CD14-positive monocyte (primary cell): ENCODE measurements at regions not wholly inside any gene's neighbourhood (a gene's known extent, or its start where the extent isn't known, plus 50 kb on each side); places are given as distances from the start of the nearest gene placed in this dataset.

Experiments used
- DNase-seq, 3 donors: peaks; one replicate each; pipeline ENCODE4 v3.0.0-alpha.2; 2011 to 2022
- H2AFZ ChIP-seq: 2 replicates; pipeline ENCODE4 v1.6.0; 2012; ENCODE audit warnings: mild to moderate bottlenecking, low read depth, low read length, inconsistent platforms; ENCODE audit not compliant: insufficient read depth, poor library complexity, severe bottlenecking
- H3K27ac ChIP-seq, 2 donors: 1 replicate in 1 of 2; 2 replicates in 1 of 2; pipeline ENCODE4 v1.5.1; 2012 to 2013; ENCODE audit warnings: low read length in 2 of 2, control low read depth in 1 of 2, inconsistent platforms in 1 of 2, low read depth in 1 of 2, mild to moderate bottlenecking in 1 of 2
- H3K27me3 ChIP-seq, 2 donors: one replicate each; pipeline versions ENCODE4 v1.6.0 to v1.6.1; 2011 to 2013; ENCODE audit warnings: low read length in 2 of 2; ENCODE audit not compliant: control insufficient read depth in 2 of 2, insufficient read depth in 2 of 2
- H3K36me3 ChIP-seq, 2 donors: replicated peaks in 1 of 2; 1 replicate in 1 of 2; 2 replicates in 1 of 2; pipeline versions ENCODE4 v1.5.1 to v1.6.1; 2012 to 2013; ENCODE audit warnings: low read length in 2 of 2, control low read depth in 1 of 2, inconsistent platforms in 1 of 2, mild to moderate bottlenecking in 1 of 2; ENCODE audit not compliant: insufficient read depth in 2 of 2, control insufficient read depth in 1 of 2
- H3K4me1 ChIP-seq, 2 donors: 1 replicate in 1 of 2; 2 replicates in 1 of 2; pipeline versions ENCODE4 v1.5.1 to v1.6.1; 2012 to 2013; ENCODE audit warnings: low read length in 2 of 2, control low read depth in 1 of 2, inconsistent platforms in 1 of 2, mild to moderate bottlenecking in 1 of 2, moderate library complexity in 1 of 2; ENCODE audit not compliant: insufficient read depth in 2 of 2, control insufficient read depth in 1 of 2
- H3K4me2 ChIP-seq: replicated peaks from 2 replicates; pipeline ENCODE3; 2012; ENCODE audit warnings: low read length, moderate library complexity, mild to moderate bottlenecking; ENCODE audit not compliant: poor library complexity, severe bottlenecking; ENCODE audit errors: extremely low read depth
- H3K4me3 ChIP-seq, 3 experiments: fragments of 200-600 bp in 1 of 3; sonication (generic) in 1 of 3; replicated peaks in 1 of 3; 1 replicate in 2 of 3; 2 replicates in 1 of 3; pipeline ENCODE4 v1.5.1; 2011 to 2013; ENCODE audit warnings: low read length in 3 of 3, mild to moderate bottlenecking in 3 of 3, control low read depth in 2 of 3, low read depth in 2 of 3, inconsistent platforms in 1 of 3, moderate library complexity in 1 of 3
- H3K79me2 ChIP-seq: 2 replicates; pipeline ENCODE4 v1.6.0; 2012; ENCODE audit warnings: mild to moderate bottlenecking, control low read depth, inconsistent platforms, low read length, moderate library complexity; ENCODE audit not compliant: insufficient read depth
- H3K9ac ChIP-seq: 2 replicates; pipeline ENCODE4 v1.6.0; 2017; ENCODE audit warnings: low read length, mild to moderate bottlenecking; ENCODE audit not compliant: insufficient read depth, poor library complexity, severe bottlenecking
- H3K9me3 ChIP-seq, 2 donors: replicated peaks in 1 of 2; 1 replicate in 1 of 2; 2 replicates in 1 of 2; pipeline versions ENCODE4 v1.5.1 to v1.6.1; 2012 to 2013; ENCODE audit warnings: low read length in 2 of 2, control low read depth in 1 of 2; ENCODE audit not compliant: control insufficient read depth in 1 of 2, insufficient read depth in 1 of 2
- H4K20me1 ChIP-seq: 2 replicates; pipeline ENCODE4 v1.6.0; 2012; ENCODE audit warnings: mild to moderate bottlenecking, low read length, control low read depth, moderate library complexity; ENCODE audit not compliant: insufficient read depth
- H3K27ac Mint-ChIP-seq, 7 donors: one replicate each; pipeline ENCODE4 v1.8.0; 2020; ENCODE audit warnings: mild to moderate bottlenecking in 7 of 7, mixed read lengths in 7 of 7, moderate library complexity in 6 of 7, inconsistent platforms in 2 of 7
- H3K27me3 Mint-ChIP-seq, 3 donors: one replicate each; pipeline ENCODE4 v1.8.0; 2021 to 2022; ENCODE audit warnings: low read depth in 3 of 3, mild to moderate bottlenecking in 3 of 3, mixed read lengths in 3 of 3, moderate library complexity in 3 of 3, inconsistent platforms in 1 of 3
- H3K36me3 Mint-ChIP-seq, 2 donors: one replicate each; pipeline ENCODE4 v1.8.0; 2020; ENCODE audit warnings: mixed read lengths in 2 of 2, inconsistent platforms in 1 of 2, mild to moderate bottlenecking in 1 of 2
- H3K4me1 Mint-ChIP-seq: one replicate; pipeline ENCODE4 v1.8.0; 2020; ENCODE audit warnings: mild to moderate bottlenecking, mixed read lengths
- H3K4me3 Mint-ChIP-seq, 2 donors: one replicate each; pipeline ENCODE4 v1.8.0; 2020; ENCODE audit warnings: mild to moderate bottlenecking in 2 of 2, mixed read lengths in 2 of 2, moderate library complexity in 1 of 2
- H3K9me3 Mint-ChIP-seq, 7 donors: one replicate each; pipeline ENCODE4 v1.8.0; 2020 to 2022; ENCODE audit warnings: mixed read lengths in 7 of 7, mild to moderate bottlenecking in 6 of 7, moderate library complexity in 6 of 7, inconsistent platforms in 2 of 7
- CTCF ChIP-seq: fragments of 200-600 bp; IDR thresholded peaks from one replicate; pipeline ENCODE4 v1.8.0; 2022; ENCODE audit warnings: antibody characterized with exemption, mild to moderate bottlenecking
- WGBS: methylation state at CpG from one replicate; pipeline ENCODE4 v1.1.5; 2013; ENCODE audit warnings: missing lambda C conversion rate; ENCODE audit not compliant: insufficient coverage; 5-methylcytosine and 5-hydroxymethylcytosine counted together
- intact Hi-C, 2 donors: fragments of 100-400 bp; cut with micrococcal nuclease; formaldehyde crosslinking; loops; one replicate each; pipeline versions ENCODE4 v1.15.0 to v1.15.1; 2023

- no peak overlapping the region for H3K27ac Mint-ChIP-seq
- no peak overlapping the region for H3K9ac ChIP-seq
- intact Hi-C loops: no loop called here
- peaks cover 0 to 3% (median 3%) of the 10 kb centered on the region in 3 donors for H3K27me3 Mint-ChIP-seq
- H3K4me3 Mint-ChIP-seq: no peak overlapping the region
- H2AFZ ChIP-seq: no peak overlapping the region
- no peaks in the 10 kb centered on the region for H3K4me1 Mint-ChIP-seq
- H3K36me3 Mint-ChIP-seq: no peaks in the 10 kb centered on the region
- TF ChIP-seq CTCF: no peak
- H4K20me1 ChIP-seq: no peaks in the 10 kb centered on the region
- H3K27ac ChIP-seq: no peak overlapping the region
- no peaks in the 10 kb centered on the region for H3K79me2 ChIP-seq
- 81% methylated on average over 5 of the region's 6 CpGs for WGBS
- no peaks in the 10 kb centered on the region for H3K27me3 ChIP-seq
- no peaks in the 10 kb centered on the region for H3K36me3 ChIP-seq
- H3K4me1 ChIP-seq: no peaks in the 10 kb centered on the region
- H3K4me2 ChIP-seq: no peak overlapping the region
- no peak for DNase-seq
- H3K4me3 ChIP-seq: no peak overlapping the region
- H3K9me3 ChIP-seq: peaks cover 0 to 5% of the 10 kb centered on the region in 2 donors
- H3K9me3 Mint-ChIP-seq: peaks cover 0 to 11% (median 4%) of the 10 kb centered on the region in 7 donors
Measured at GRCh38 chr10:131000244-131000643, 311.3 kb downstream of the TCERG1L start.

- no peak overlapping the region for H3K4me3 ChIP-seq
- H3K36me3 Mint-ChIP-seq: no peaks in the 10 kb centered on the region
- 85% methylated on average over 3 of the region's 4 CpGs for WGBS
- no peaks in the 10 kb centered on the region for H3K27me3 ChIP-seq
- H3K27ac Mint-ChIP-seq: no peak overlapping the region
- H3K4me1 ChIP-seq: no peaks in the 10 kb centered on the region
- no peaks in the 10 kb centered on the region for H3K4me1 Mint-ChIP-seq
- intact Hi-C loops: no loop called here
- H3K9me3 Mint-ChIP-seq: peaks cover 2 to 12% (median 7%) of the 10 kb centered on the region in 7 donors
- H3K27me3 Mint-ChIP-seq: peaks cover 0 to 3% (median 3%) of the 10 kb centered on the region in 3 donors
- no peak overlapping the region for H3K9ac ChIP-seq
- DNase-seq: no peak
- no peak overlapping the region for H3K27ac ChIP-seq
- H4K20me1 ChIP-seq: no peaks in the 10 kb centered on the region
- no peak overlapping the region for H2AFZ ChIP-seq
- H3K79me2 ChIP-seq: no peaks in the 10 kb centered on the region
- no peak overlapping the region for H3K4me2 ChIP-seq
- no peak for TF ChIP-seq CTCF
- no peaks in the 10 kb centered on the region for H3K36me3 ChIP-seq
- H3K9me3 ChIP-seq: peaks cover 0 to 5% of the 10 kb centered on the region in 2 donors
- no peak overlapping the region for H3K4me3 Mint-ChIP-seq
Measured at GRCh38 chr10:131000743-131001142, 310.8 kb downstream of the TCERG1L start.
